HG03460 (cell line): ENCODE measurements at regions not wholly inside any gene's neighbourhood (a gene's known extent, or its start where the extent isn't known, plus 50 kb on each side); places are given as distances from the start of the nearest gene placed in this dataset.

ENCODE experiments used
- ATAC-seq: cut with Tn5 transposase; IDR thresholded peaks from one replicate; pipeline ENCODE4 v1.9.1; 2021; ENCODE audit not compliant: unreplicated experiment

GRCh38 chr15:99454941-99455788 lies 110.6 kb upstream of the MEF2A start:
- ATAC-seq: no peak

DNA sequence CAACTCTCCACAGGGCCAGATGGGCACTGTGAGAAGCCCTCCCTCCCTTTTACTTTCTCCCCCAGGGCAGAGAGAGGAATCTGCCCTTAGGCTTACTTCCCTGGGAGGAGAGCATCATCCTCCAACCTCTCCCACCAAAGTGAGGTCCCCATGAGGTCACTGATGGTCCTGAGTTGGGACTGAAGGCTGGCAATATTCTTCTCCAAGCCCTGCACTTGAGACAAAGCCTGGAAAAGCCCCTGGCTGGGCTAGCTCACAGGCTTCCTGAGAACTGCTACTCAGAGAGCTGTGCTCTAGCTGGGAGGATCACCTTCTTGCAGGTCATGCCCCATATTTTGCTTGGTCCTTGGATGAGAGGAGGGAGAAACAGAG lies 110.0 kb upstream of the MEF2A start:
- ATAC-seq: no peak

GRCh38 chr15:99464137-99464536 lies 101.6 kb upstream of the MEF2A start:
- ATAC-seq: no peak

DNA sequence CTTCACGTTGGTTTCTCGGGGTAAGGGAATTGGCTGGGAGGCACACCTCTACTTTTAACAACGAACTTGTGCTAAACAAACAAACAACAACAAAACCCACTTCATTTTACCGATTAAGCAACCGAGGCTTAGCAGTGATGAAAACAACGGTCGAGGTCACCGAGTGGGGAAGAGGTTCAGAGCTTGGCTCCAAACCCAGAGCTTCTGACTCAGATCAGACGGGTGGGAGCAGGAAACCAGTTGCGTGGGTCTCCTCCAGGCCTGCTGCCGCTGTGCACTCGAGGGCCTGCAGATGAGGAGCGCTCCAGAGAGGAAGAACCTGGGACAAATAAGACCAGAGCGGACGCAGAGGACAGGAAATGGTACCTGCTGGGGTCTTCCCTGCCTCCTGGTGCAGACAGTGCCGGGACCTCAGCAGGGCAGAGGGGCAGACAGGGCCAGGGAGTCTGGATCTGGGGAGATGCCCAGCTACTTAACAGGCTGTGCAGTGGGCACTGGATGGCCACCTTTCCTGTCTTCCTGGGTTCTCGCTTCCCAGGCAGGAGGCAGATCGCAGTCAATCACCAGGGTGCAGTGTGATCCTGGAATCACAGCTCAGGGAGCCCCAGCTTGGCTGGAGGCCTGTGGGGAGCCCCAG lies 99.0 kb upstream of the MEF2A start:
- no peak for ATAC-seq

- ATAC-seq: no peak
Measured at GRCh38 chr15:99467338-99467720, 98.5 kb upstream of the MEF2A start.

DNA sequence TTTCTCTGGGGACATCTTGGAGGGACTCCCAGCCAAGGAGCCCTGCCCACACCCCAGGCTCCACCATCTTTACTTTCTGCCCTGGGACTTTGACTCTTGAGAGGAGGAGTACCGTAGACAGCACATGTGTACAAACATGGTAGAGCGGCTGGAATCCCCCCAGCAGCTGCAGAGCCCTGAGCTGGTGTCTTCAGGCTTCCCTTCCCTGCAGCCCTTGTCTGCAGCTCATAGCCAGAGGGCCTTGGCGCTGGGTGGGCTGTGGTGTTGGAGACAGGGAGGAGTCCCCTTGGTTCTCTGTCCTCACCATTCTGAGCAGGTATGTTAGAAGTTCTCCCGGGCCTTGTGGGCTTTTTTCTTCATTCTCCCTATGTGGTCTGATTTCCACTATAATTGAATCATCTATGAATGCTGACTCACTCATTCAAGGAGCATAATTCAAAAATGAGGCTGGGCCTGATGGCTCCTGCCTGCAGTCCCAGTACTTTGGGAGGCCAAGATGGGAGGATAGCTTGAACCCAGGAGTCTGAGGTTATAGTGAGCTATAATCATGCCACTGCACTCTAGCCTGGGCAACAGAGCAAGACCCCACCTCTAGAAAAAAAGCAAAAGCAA lies 97.8 kb upstream of the MEF2A start:
- no peak for ATAC-seq

DNA sequence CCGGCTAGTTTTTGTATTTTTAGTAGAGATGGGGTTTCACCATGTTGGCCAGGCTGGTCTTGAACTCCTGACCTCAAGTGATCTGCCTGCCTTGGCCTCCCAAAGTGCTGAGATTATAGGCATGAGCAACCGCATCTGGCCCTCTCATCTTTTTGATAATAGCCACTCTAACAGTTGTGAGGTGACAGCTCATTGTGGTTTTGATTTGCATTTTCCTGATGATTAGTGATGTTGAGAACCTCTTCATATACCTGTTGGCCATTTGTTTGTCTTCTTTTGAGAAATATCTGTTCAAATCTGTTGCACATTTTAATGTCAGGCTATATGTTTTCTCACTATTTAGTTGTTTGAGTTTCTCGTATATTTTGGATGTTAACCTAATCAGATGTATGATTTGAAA lies 95.6 kb upstream of the MEF2A start:
- peak; percentile 75 for ATAC-seq

- ATAC-seq: no peak
Measured at GRCh38 chr15:99472416-99473145, 93.2 kb upstream of the MEF2A start.

DNA sequence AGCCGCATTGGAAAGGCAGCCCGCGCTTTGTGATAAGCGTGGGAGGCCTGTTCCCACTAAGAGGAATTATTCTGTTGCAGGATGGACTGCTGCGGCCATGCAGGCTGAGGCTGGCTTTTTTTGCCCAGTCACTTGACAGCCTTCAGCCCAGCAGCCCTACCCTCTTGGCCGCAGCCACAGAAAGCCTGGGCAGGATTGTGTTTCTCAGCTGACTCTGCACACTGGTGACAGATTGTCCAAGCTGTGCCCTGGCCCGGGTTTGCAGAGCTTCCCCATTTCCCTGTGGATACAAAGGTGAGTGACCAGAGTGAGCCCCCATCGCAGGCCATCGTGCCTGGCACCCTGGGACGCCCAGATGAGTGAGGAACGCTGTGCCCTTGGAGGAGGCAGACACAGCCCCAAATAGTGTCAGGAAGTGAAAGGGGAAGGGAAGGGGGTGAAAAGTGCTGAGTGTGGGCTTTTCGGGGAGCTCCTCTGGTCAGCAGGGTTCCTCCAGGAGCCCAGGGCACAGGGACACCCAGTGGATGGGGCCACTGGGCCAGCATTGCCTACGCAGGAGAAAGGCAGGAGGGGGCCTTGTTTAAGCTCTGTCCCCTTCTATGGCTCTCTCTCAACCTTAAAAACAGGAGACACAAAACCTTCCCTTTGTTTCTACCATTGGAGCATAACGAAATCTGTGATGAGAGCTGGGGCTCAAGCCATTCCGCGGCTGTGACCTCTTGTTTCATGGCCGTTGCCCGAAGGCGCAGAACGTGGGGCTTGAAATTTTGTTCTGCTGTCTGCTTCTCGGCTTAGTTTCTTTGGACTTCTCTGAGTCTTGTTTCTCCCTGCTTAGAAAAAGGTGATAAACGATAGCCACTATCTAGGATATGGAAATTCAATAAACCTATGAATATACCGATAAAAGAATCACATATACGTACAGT lies 91.5 kb upstream of the MEF2A start:
- ATAC-seq: no peak

- no peak for ATAC-seq
Measured at GRCh38 chr15:99474909-99475753, 90.7 kb upstream of the MEF2A start.

DNA sequence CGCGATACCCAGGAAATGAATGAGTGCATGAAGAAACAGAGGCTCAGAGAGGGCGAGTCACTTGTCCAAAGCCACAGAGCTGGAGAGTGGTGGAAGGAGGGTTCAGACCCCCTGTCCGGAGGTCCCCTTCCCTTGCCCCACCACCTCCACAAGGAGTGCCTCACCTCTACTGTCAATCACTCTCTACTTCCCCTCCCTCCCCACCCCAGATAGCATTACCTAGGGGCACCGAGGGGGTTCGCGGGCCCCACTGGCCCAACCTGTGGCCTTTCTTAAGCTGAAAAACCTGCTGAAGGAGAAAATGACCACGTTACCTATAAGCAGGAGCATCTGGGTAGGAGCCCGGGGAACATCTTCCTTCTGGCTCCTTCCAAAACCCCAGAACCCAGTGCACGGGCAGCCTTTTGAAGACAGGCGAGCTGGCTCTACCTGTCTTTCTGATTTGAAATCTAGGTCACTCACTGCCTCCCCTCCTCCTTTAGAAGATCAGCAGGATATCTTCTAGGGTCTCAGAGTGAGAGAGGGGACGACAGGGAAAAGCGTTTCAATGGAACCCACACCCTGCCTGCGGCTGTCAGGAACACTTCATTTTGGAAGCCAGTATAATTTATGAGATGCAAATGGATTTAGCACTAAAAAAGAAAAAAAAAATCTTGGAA lies 89.9 kb upstream of the MEF2A start:
- no peak for ATAC-seq

GRCh38 chr15:99476413-99477222 lies 89.2 kb upstream of the MEF2A start:
- ATAC-seq: peak; percentile 81

- ATAC-seq: no peak
Measured at GRCh38 chr15:99477791-99478471, 87.9 kb upstream of the MEF2A start.

DNA sequence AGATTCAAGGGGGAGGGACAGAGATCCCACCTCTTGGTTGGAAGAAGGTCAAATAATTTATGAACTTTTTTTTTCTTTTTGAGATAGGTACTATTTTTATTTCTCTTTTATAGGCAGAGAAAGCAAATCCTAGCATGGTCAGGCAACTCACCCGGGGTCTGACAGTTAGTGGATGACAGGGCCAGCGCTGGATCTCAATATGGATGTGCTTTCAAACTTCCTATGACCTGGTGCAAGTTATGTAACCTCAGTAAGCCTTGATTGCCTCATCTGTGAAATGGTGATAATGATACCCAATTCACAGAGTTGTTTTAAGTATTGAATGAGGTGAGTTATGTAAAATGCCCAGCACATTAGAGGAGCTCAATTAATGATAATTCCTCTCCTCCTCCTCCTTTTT lies 86.8 kb upstream of the MEF2A start:
- ATAC-seq: no peak

DNA sequence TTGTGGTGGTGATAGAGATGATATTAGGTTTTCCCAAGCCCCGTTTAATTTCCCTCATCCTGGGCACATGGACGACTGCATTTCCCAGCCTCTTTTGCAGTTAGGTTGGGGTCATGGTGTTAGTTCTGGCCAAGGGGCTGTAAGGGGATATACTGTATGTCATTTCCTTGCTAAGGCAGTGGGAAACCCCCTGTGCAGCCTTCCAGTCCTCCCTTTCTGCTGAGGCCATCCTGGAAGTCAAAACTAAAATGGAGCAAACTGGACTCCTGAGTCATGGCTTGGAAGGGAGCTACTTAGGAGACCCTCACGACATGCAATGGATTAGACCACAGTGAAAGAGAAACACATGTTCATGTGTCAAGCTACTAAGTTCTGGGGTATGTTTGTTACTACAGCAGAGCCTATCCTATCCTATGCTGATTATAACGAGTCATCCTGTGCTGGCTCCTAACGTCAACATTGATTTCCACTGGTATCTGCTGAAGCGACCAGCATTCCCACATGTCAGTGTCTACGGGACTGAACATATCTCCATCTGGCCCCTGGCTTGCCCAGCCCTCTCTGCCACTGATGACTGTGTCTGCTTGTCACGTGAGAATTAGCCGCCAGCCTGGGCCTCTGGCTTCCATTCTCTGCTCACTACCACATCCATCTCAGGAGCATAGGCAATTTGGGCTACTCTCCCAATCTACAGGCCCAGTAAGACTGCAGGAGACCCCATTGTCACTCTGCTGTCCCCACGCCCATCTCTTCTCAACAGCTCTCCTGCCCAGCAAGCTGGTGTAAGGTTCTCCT lies 85.6 kb upstream of the MEF2A start:
- no peak for ATAC-seq

GRCh38 chr15:99481113-99481950 lies 84.5 kb upstream of the MEF2A start:
- ATAC-seq: no peak
